HG02840 (cell line): ENCODE measurements at regions not wholly inside any gene's neighbourhood (a gene's known extent, or its start where the extent isn't known, plus 50 kb on each side); places are given as distances from the start of the nearest gene placed in this dataset.

Source experiments
- ATAC-seq: cut with Tn5 transposase; IDR thresholded peaks from one replicate; pipeline ENCODE4 v1.9.1; 2021; ENCODE audit warnings: mild to moderate bottlenecking, moderate library complexity, moderate number of reproducible peaks; ENCODE audit not compliant: unreplicated experiment, low FRiP score

DNA sequence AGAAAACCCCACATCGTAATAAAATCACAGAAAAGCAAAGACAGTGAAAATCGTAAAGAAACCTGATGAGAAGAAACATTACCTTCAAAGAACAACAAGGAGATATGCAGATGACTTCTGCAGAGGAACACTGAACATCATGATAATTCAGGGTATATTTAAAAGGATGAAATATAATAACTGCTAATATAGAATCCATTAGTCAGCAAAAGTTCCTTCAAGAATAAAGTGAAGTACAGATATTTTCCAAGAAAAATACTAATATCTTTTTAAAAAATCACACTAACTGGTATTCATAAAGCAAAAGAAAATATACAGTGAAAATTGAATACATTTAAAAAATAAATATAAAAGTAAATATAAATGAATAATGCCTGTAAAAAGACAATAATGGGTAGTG lies 176.3 kb upstream of the VEGFC start:
- no peak for ATAC-seq

DNA sequence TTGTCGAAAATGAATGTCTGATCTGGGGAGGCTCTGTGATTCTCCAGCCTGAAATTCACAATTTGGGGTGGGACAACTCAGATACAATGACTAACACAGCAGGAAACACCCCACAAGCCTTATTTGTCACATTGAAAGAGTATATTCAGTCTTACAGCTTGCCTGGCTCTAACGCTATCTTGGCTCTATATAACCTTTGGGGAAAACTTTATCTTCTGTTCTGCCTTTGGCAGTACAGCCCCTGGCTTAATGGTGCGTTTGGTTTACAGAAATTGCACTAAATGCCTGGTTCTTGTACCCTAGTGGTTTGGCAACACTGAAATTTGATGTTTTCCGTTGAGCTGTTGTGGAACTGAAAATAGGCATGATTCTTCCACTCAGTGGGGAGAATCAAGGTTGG lies 178.1 kb upstream of the VEGFC start:
- no peak for ATAC-seq

DNA sequence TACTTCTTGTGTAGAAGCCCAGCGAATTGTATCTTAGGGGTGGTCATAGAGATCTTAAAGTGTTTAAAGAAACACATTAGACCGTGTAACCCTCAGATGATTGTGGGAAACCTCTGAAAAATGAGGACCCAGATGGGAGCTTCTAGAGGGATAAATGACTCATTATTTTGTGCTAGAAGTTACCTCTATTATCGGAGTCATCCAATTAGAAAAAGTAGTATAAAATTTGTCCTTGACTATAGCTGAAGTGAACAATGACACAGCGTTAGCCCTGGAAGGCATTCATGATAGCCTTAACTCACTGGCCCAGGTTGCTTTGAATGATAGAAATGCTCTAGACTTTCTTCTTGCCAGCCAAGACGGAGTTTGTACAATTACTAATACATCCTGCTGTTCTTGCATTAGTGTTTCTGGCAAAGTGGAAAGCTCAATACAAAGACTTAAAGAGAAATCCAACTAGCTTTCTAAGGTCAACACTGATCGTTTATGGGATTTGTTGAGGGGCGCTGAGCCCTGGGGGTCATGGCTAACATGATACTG lies 178.9 kb upstream of the VEGFC start:
- no peak for ATAC-seq

DNA sequence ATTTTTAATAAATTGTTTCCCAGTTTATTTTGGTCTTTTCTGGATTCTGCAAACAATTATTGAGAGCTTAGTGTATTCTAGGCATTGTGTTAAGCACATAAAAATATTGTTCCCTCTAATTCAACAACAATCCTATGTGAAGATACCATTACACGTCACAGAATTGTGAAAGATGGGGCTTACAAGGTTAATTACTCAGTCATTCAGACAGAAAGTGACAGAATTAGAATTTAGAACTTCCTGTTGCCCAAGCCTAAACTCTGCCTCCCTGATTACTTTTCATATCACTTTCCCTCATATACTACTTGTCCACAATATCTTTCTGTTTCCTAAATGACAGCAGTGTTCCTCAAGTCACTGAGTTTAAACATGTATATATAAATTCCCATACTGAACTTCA lies 186.7 kb upstream of the VEGFC start:
- ATAC-seq: no peak

DNA sequence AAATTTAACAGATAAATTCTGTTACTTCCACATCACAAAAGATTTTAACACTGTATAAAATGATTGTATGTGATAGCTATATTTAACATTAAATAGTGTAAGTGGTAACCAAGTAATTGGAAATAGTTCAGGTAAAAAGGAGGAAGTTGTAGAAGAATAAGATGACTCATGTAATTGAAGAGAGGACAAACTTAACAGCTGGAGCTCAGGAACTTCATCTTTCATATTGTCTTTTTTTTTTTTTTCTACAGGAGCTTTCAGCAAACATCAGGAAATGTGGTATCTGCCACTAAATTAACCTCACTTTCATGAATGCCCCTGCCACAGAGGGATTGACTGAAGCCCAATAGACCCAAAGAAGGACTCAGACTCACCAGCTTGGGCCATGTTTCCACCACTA lies 188.4 kb upstream of the VEGFC start:
- no peak for ATAC-seq

DNA sequence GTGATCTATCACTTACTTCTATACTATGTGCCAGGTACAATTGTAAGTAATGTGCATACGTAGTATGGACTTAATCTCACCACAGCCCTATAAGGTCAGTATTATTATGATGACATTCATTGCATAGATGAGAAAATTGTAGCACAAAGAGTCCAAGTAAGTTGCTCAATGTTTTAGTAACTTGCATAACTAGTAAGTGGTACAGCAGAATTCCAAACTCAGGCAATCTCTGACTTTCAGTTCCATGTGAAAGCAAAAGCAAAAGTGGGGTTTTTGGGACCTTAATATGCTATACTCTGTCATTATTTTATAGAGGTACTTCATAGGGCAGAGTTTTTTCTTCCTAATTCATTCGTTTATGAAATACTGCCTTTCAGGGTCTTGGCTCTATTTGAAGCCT lies 188.8 kb upstream of the VEGFC start:
- ATAC-seq: no peak

DNA sequence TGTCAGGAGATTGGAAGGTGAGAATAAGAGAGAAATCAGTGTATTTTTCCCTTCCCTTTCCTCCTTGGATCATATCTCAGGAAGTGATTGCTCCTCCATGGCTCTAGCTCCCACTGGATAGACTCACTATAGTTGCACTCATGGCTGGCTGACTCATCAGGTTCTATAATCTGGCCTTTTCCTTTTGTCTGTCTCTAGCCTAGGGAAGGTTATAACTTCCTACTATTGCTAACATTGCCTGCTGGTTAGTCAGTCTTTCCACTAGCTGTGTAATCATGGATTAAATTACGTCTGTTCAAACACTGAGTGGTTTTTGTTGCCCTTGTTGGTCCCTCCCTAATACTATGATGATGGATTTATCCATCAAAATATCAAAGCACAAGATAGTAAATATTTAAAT lies 195.5 kb upstream of the VEGFC start:
- ATAC-seq: no peak

DNA sequence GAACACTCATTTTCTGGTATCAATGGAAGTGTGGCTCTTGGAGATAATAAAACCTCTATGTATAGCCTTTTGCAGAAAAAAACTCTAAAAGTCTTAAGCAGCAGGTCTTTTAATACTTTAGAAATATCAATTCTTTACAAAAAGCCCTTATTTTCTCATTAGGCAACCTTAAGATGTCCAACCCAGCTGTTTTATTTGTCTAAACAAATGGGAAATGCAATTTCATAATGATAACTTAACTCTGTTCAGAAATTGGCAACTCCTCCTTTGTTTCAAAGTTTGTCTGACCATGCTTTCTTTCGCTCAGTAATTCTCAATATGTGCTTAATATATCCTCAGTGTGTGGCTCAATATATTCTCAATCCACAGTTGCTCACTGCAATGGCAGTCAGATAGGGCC lies 196.5 kb upstream of the VEGFC start:
- ATAC-seq: no peak

DNA sequence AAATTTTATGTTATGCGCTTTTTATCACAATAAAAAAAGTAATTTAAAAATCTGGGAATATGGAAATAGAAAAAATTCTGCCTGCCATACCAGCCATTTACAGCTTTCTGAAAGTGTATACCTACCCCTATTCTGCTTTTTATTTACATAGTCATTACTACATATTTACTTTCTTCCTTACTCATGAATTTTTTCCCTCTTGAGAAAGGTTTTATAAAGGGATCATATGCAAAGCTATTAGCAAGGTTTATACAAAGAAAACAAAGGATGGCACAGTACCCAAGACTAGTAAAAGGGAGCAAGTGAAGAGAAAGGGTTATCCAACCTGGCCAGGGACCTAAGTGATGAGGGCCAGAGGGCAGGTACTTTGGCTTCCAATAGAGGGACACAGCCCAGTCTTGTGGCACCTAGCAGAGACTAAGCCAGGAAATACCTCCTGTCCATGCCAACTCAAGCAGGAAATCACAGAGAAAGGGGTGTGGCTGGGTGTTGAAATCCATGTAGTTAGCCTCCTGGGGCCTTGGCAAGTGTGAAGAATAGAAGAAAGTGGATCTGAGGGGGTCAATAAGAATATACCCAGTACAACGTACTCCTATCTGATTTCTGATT lies 207.3 kb upstream of the VEGFC start:
- ATAC-seq: no peak

DNA sequence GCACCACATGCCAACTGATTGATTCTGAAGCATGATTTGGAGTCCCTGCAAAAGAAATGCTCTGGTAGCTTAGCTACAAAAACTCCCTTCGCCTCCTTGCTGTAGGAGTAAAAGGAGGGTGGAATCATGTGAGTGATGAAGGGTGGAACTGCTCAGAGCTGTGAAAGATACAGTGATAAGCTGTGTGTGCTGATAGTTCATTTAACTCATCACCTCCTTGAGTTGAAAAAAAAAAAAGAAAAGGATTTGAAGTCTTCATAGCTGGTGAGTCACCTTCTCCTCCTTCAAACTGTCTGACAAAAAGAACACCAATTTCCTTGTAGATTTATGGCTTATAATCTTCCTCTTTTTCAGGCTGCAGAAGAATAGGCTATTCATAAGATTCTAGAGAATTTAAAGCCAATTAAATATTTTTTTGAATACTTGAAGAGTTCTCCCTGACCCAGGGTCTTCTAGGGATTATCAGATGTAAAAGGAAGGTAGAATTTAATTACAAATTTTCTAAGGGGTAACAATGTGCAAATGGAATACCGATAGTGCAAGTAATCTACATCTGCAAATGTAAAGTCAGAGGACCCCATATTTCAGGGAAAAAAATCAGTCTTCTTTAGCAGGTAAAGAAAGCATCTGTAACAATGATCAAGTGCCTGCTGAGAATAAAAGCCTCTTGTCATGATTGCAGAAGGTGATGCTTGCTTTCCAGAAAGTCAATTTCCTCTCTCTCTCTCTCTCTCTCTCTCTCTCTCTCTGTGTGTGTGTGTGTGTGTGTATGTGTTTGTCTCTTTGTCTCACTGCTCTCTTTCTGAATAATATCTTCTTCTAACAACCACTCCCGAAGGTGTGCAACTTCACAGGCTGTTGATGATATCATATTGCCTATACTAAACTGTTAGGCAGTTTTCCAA lies 208.8 kb upstream of the VEGFC start:
- no peak for ATAC-seq

DNA sequence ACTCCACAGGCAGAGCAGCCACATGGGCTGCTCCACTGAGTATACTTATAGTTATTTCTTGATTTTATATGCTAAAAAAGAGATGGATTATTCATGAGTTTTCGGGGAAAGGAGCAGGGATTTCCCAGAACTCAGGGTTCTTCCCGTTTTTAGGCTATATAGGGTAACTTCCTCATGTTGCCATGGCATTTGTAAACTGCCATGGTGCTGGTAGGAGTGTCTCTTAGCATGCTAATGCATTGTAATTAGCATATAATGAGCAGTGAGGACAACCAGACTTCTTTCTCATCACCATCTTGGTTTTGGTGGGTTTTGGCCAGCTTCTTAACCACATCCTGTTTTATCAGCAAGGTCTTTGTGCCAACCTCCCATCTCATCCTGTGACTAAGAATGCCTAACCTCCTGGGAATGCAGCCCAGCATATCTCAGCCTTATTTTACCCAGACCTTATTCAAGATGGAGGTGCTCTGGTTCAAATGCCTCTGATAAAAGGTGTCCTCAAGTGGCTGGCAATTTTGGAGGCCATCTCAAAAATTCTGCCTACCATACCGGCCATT lies 213.0 kb upstream of the VEGFC start:
- ATAC-seq: no peak

DNA sequence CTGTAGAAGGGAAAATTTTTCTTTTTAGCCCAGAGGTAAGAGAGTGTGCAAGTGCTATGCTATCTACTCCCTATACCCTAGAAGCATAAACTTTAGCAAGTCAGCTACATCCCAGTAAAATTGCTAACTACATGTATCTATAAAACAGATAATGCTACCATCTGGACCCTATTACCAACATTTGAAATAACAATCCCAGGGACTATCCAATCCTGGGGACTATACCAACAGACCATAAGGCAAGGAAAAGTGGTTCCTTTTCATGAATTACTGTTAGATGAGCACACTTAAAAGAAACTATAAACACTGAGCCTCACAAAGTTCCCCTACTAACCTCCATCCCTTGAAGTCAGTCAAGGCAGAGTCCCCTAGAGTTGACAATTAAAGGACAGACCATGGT lies 213.6 kb upstream of the VEGFC start:
- no peak for ATAC-seq

DNA sequence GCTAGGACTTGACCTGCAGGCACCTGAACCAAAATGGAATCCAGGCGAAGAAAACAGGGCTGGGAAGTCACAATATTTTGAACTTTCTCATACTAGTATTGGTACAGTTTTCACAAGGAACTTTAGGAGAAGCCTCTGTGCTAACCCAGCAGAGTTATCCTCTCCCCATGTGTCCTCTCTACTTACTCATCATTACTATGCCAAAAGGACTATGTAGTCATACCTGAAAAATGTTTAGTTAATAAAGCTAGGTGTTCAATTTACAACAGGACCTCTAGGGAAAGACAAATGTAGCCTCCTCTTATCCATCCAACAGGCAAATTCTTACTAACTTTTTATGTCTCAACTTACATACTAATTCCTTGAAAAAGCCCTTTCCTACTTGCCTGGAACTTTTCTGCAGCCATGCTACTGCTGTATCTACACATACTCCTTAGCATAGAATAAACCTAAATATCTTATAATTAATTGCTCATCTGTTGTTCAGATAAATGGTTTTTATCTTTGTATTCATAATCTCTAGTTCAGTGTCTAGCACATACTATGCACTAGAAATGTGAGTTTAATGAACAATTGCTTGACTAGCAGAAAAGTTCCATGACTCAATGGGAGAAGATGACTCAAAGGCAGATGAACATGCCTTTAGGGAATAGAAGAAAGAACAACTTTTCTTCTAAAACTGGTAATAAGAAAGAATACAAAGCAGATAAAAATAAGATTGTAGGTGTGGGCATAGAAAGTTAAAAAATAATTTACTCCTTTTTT lies 215.5 kb upstream of the VEGFC start:
- ATAC-seq: no peak

DNA sequence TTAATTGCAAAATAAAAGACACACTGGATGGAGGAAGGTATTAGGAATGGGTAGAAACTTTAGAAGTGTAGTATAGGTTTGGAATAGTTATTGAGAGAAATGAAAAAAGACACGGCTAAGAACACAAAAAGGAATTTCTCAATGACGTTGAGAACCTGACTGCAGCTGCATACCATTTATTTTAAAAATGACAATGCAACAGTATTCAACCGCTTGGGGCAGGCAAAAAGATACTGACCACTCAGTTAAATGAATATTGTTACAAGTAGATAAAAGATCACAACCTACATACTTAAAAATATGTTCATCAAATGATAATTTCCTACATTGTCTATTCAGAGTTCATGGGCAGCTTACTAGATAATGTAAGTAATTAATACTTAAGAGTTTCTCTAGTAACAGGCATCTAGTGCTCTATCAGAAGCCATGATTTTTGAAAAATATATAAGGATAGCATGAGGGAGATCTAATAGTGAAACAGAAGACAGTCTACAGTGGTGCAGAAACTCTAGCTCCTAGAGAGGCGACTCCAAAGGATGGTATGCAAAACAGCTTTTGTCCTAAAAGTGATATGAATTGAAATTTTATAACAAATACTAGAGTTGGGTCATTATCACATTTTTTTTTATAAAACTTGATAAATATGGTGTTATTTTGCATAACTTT lies 216.2 kb upstream of the VEGFC start:
- ATAC-seq: no peak

DNA sequence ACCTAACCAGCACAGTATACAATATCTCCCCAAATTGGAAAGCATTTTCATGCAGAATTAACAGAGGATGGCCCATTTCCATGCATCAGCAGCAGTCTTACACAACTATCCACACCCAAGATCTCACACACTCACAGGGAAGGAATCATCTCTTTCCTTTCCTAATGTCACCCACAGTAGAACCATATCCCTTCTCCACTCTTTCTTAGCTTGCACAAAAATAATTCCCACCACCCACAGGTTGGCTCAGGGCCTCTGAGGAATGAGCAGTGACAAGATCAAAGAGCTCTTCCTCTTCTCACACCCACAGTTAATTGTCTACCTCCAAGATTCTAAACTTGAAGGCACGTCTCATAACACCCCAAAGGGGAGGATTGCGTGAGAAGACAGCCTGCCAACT lies 217.7 kb upstream of the VEGFC start:
- ATAC-seq: no peak

DNA sequence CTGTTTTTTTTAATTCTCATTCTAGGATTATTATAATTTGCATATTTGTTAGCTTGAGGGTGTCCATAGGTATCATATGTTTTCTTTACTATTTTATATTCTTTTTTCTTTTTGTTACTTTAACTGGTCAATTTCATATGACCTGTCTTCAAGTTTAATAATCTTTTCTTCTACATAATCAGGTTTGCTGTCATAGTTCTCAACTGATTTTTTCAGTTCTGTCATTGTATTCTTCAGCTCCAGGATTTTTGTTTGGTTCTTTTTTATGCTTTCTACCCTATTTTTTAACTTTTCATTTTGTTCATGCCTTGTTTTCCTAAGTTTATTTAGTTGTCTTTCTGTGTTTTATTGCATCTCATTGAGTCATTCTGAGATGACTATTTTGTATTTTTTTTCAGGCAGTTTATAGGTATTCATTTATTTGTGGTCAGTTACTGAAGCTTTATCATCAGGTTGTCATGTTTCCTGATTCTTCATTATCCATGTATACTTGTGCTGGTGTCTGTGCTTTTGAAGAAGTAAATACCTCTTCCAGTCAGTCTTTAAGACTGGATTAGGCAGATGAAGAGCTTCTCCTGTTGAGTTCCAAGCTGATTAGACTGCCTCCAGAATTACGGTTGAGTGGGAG lies 220.3 kb upstream of the VEGFC start:
- no peak for ATAC-seq

DNA sequence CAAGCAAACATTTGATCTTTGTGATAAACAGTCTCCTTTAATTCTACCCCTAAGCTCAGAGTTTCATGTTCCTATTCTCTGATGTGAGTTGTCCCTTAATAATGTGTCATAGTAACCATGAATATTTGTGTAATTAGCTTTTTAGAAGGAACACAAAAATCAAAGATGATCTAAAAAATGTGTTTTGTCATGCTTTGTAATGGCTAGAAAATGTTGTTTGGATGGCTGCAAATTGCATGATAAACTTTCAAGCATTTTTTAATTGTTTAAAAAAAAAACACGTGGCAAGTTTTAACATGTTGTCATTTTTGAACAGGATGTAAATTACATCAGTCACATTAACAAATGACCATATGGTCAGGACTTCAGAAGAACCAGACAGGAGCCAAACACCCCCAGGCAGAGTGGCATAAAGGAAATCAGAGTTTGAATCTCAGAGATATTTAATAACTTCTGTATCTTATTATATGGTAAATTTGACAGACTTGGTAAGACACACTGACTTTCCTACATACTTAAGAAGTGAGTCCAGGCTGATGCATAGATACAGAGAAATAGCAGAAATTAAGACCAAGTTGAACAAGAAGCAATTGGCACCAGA lies 223.9 kb upstream of the VEGFC start:
- no peak for ATAC-seq

DNA sequence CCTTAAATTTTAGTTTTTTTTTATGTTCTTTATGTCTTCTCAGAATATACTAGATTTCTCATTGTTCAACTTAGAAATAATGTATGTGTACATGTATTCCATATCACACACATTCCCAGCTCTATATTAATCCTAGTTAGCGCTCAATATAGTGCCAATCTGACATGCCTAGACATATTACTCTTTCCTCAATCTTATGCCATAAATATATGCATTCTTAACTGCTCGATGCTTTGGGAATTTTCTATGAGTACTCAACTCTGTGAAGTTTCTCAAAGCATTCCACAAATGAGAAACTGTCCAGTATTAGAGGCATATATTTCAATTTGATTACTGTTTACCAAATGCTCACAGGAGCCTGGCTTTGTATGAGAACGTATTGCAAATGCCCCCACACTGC lies 231.2 kb upstream of the VEGFC start:
- ATAC-seq: no peak

DNA sequence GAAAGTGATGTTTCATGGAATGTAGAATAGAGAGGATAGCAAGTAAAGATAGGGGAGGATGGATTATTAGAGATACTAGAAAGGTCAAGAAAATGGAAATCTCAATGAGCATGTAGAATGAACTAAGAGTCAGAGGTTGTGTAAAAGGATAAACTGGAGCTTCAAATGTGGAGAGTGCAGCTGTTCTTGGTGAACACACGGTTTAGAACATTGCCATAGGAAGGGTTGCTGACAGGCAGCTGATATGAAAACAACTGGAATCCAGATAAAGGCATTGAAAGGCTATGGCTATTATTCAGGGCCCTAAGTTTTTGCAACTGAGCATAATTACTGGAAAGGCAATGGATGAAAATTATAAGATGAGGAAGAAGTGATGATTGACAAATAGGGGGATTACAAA lies 239.6 kb upstream of the VEGFC start:
- ATAC-seq: no peak

DNA sequence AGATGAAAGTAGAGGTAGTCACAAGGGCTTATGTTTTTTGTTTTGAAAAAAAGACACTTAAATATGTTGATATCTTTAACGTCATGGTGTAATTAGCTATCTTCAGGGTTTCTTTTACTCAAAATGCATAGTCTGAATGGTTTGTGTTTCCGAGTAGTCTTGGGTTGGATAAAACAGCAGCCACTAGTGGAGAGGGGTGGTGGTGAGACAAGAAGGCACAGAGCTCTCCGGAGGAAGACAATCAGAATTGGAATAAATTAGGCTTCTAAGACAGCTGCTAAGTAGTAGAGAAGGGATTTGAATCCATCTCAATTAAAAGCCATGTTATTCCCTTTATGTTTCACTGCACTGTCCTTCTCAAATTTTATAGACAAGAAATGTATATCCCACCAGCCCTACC lies 240.4 kb upstream of the VEGFC start:
- no peak for ATAC-seq
